Smooth muscle cell (in vitro differentiated cells): ENCODE measurements at regions not wholly inside any gene's neighbourhood (a gene's known extent, or its start where the extent isn't known, plus 50 kb on each side); places are given as distances from the start of the nearest gene placed in this dataset.

Experiments used
- DNase-seq: peaks from one replicate; lab custom pipeline; 2025; ENCODE audit not compliant: unreplicated experiment; lab: John Stamatoyannopoulos, UW
- H2AFZ ChIP-seq: fragments of 200-600 bp; sonication (generic); 2 replicates; pipeline ENCODE4 v1.6.0; 2016; ENCODE audit warnings: antibody characterized with exemption, low read depth, mild to moderate bottlenecking
- H3F3A ChIP-seq: fragments of 200-600 bp; sonication (generic); 2 replicates; pipeline ENCODE4 v1.6.0; 2017; ENCODE audit warnings: antibody characterized with exemption, low read depth
- H3K27ac ChIP-seq: fragments of 200-600 bp; sonication (generic); 2 replicates; pipeline ENCODE4 v1.5.1; 2016; ENCODE audit warnings: low read depth, mild to moderate bottlenecking
- H3K27me3 ChIP-seq: fragments of 200-600 bp; sonication (generic); 2 replicates; pipeline ENCODE4 v1.6.1; 2016; ENCODE audit warnings: low read depth, mild to moderate bottlenecking
- H3K36me3 ChIP-seq: fragments of 200-600 bp; sonication (generic); 2 replicates; pipeline ENCODE4 v1.5.1; 2016; ENCODE audit warnings: low read depth
- H3K4me1 ChIP-seq: fragments of 200-600 bp; sonication (generic); 2 replicates; pipeline ENCODE4 v1.5.1; 2016; ENCODE audit warnings: low read depth
- H3K4me2 ChIP-seq: fragments of 200-600 bp; sonication (generic); 2 replicates; pipeline ENCODE4 v1.6.0; 2016; ENCODE audit warnings: mild to moderate bottlenecking
- H3K4me3 ChIP-seq: fragments of 200-600 bp; sonication (generic); 2 replicates; pipeline ENCODE4 v1.5.1; 2016; ENCODE audit warnings: mild to moderate bottlenecking
- H3K79me2 ChIP-seq: fragments of 200-600 bp; sonication (generic); 2 replicates; pipeline ENCODE4 v1.6.0; 2016; ENCODE audit warnings: low read depth, mild to moderate bottlenecking
- H3K9ac ChIP-seq: fragments of 200-600 bp; sonication (generic); 2 replicates; pipeline ENCODE4 v1.6.0; 2016; ENCODE audit warnings: low read depth
- H3K9me3 ChIP-seq: fragments of 200-600 bp; sonication (generic); replicated peaks from 2 replicates; pipeline ENCODE4 v1.5.1; 2016; ENCODE audit warnings: low read depth
- H4K20me1 ChIP-seq: fragments of 200-600 bp; sonication (generic); 2 replicates; pipeline ENCODE4 v1.6.0; 2016; ENCODE audit warnings: low read depth
- CTCF ChIP-seq: fragments of 200-600 bp; sonication (generic); IDR thresholded peaks from 2 replicates; pipeline ENCODE4 v1.5.1; 2017; ENCODE audit warnings: borderline replicate concordance, mild to moderate bottlenecking, antibody characterized with exemption; ENCODE audit not compliant: insufficient read depth, poor library complexity, severe bottlenecking
- WGBS: methylation state at CpG from one replicate; pipeline ENCODE4 v1.1.7; 2016; ENCODE audit warnings: low lambda C conversion rate; 5-methylcytosine and 5-hydroxymethylcytosine counted together

DNA sequence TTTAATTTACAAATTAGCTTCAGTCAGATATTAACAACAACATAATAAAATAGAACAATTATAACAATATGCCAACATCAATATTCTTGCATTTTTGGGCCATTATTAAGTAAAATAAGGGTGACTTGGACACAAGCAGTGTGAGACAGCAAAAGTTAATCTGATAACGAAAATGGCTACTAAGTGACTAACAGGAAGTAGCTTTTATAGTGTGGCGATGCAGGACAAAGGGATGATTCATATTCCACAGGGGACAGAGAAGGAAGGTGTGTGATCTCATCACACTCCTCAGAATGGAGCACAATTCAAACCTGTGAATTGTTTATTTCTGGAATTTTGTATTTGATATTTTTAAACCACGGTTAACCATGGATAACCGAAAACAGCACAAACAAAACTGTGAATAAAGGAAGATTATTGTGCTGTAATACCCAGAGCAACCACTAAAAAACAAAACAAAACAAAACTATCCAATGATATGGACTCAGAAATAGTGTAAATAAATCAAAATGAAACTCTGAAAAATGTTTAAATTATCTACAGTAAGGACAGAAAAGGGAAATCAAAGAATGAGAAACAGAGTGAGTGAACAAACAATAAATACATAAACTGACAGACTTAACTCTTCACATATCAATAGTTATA is 66.9 kb upstream of the TFEC start:
- H3K9me3 ChIP-seq: no peaks in the 10 kb centered on the region
- TF ChIP-seq CTCF: no peak
- no peak overlapping the region for H3K4me2 ChIP-seq
- no peaks in the 10 kb centered on the region for H3K36me3 ChIP-seq
- WGBS: 71% methylated on average over 4 of the region's 4 CpGs
- no peaks in the 10 kb centered on the region for H3K27me3 ChIP-seq
- H4K20me1 ChIP-seq: no peaks in the 10 kb centered on the region
- H3K27ac ChIP-seq: peak overlapping the region; percentile 68
- H3K79me2 ChIP-seq: no peaks in the 10 kb centered on the region
- H3K4me3 ChIP-seq: no peak overlapping the region
- DNase-seq: no peak
- peak overlapping the region; percentile 61 for H2AFZ ChIP-seq
- H3K4me1 ChIP-seq: no peaks in the 10 kb centered on the region
- H3K9ac ChIP-seq: peak overlapping the region; percentile 50
- H3F3A ChIP-seq: no peaks in the 10 kb centered on the region

- no peaks in the 10 kb centered on the region for H3K79me2 ChIP-seq
- no peak overlapping the region for H3K4me2 ChIP-seq
- TF ChIP-seq CTCF: no peak
- no peak overlapping the region for H3K9ac ChIP-seq
- no peak overlapping the region for H3K4me3 ChIP-seq
- no peaks in the 10 kb centered on the region for H3F3A ChIP-seq
- H3K4me1 ChIP-seq: no peaks in the 10 kb centered on the region
- H3K27me3 ChIP-seq: no peaks in the 10 kb centered on the region
- DNase-seq: no peak
- H4K20me1 ChIP-seq: no peaks in the 10 kb centered on the region
- no peaks in the 10 kb centered on the region for H3K9me3 ChIP-seq
- H3K36me3 ChIP-seq: no peaks in the 10 kb centered on the region
- WGBS: 98% methylated on average over 12 of the region's 12 CpGs
- no peak overlapping the region for H2AFZ ChIP-seq
- no peak overlapping the region for H3K27ac ChIP-seq
Measured at GRCh38 chr7:116098175-116098574, 67.6 kb upstream of the TFEC start.

GRCh38 chr7:116100626-116101025 is 70.1 kb upstream of the TFEC start:
- WGBS: 64% methylated on average over 2 of the region's 2 CpGs

More at GRCh38 chr7:116100626-116101025, 70.1 kb upstream of the TFEC start:
- Histone ChIP-seq H3K9ac (no peak overlapping the region), H3K36me3 (no peaks in the 10 kb centered on the region), H3K79me2 (no peaks in the 10 kb centered on the region), H3K9me3 (no peaks in the 10 kb centered on the region), H3K4me1 (no peaks in the 10 kb centered on the region), H3K27me3 (no peaks in the 10 kb centered on the region), H3K27ac (no peak overlapping the region), H2AFZ (no peak overlapping the region), H4K20me1 (no peaks in the 10 kb centered on the region), H3F3A (no peaks in the 10 kb centered on the region), H3K4me2 (no peak overlapping the region), H3K4me3 (no peak overlapping the region)
- DNase-seq: no peak
- no peak for TF ChIP-seq CTCF
